ENCODE measurements at regions not wholly inside any gene's neighbourhood (a gene's known extent, or its start where the extent isn't known, plus 50 kb on each side); places are given as distances from the start of the nearest gene placed in this dataset.
"Not testable (repeated sequence)": the region's sequence is repeated elsewhere in the genome, so short reads cannot be mapped to it uniquely, and the experiment has no call there.

GRCh38 chr7:82559193-82559805 is 115.7 kb upstream of the CACNA2D1 start:
- DNase-seq: no peak

DNA sequence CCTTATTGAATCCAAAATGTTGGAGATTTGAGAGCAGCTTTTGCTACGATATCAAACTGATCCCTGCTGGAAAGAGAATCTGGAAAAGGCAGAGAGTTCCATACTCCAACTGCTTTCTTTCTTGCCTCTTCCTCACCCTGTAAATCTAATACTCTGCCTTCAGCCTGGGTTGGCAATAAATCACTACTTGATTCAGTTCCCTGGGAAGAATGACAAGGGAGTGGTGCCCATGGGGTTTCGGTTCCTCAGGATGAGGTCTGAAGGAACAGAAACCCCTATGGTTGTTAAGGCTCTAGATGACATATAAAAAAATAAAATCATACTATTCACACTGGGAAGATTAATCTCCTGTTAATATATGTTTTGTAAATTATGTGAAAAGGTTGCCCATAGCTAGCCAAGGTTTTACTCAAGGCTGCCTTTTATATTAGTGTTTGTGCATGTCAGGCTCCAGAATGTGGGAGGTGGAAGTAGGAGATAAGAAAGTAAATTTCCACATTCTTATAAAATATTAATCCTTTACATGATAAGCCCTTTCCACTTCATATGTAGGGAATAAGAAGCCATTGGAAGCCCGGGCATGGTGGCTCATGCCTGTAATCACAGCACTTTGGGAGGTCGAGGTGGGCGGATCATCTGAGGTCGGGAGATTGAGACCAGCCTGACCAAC is 106.2 kb upstream of the CACNA2D1 start:
- DNase-seq: no peak

DNA sequence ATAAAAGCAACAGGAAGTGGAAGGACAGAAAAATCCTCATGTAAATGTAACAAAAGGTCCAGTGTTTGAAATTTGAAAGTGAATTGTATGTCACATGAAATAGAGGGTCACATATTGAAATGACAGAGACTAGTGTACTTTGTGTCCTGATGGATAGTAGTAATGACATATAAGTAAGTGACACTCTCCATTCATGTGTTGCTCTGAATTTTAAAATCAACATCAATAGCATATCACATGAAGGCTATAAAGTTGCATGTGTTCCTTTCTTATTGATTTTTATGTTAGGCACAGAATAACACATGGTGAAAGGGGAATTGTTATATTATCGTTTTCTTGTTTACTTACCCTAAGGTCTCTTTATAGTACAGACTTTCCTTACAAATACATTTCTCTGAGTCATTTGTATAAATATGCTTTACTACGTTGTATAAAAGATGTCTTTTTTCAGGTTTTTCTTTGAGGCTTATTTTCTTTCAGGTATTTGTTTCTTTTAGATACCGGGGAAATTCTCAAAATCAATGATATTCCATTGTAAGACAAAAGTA is 104.6 kb upstream of the CACNA2D1 start:
- DNase-seq: no peak

DNA sequence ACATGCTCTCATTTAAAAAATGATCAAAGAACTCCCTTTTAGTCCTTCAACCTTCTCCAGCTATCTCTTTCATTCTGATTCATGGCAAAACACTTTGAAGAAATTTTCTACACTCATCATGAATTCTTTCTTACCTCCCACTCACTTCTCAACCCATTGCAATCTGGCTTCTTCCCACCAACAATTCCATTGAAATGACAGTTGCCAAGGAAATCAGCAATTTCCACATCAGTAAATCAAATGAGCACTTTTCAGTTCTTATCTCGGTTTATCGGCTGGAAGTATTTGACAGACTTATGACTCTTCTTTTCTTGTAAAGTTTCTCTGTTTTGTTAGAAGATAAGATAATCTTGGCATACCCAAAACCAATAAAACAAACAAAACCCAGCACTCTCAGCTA is 99.1 kb upstream of the CACNA2D1 start:
- no peak for DNase-seq

GRCh38 chr7:82539969-82540368 is 96.4 kb upstream of the CACNA2D1 start:
- no peak for DNase-seq

DNA sequence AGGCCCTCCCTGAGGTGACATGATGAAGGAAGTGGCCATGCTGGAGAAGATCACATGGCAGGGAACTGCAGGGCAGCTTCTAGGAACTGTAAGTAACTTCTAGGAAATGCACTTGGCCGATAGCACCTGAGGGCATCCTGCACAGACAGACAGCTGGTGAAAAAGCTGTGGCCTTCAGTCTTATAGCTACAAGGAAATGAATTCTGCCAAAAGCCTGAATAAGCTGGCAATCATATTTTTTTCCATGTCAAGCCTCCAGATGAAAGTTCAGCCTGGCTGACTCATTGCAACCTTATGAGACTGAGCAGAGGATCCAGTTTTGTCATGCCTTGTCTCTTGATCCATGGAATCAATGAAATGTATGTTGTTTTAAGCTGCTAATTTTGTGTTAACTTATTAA is 91.1 kb upstream of the CACNA2D1 start:
- no peak for DNase-seq

- DNase-seq: no peak
These were observed 86.8 kb upstream of the CACNA2D1 start for GRCh38 chr7:82530361-82530760.

DNA sequence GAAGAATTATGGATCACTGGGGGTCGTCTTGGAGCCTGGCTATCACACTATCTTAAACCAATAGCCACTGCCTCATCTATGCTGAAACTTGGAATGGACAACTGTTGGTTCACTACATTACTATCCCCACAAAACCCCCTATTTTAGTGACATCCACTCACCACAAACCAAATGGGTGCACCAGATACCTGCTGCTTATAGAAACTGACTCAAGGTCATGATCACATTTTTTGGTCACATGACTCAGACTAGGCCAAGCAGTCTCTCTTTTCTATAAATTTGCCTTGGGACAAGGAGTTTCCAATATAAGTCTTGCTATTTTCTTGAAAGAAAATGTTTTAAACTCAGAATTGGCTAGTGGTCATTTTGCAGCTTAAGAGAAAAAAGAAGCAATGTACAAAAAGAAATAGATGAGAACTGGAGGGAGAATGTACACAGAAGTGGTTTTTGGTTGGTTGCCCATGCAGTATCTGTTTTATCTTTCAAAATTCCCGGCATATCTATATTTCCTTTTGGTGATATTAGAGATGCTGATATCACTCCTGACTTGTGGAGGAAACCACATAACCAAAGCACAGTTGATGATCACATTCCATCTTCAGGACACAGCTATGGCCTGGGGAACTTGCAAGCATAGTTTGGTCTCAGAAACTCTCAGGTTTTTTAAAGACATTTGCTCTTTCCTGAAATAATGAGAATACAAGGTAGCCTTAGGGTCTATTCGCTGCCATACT is 85.2 kb upstream of the CACNA2D1 start:
- DNase-seq: no peak

DNA sequence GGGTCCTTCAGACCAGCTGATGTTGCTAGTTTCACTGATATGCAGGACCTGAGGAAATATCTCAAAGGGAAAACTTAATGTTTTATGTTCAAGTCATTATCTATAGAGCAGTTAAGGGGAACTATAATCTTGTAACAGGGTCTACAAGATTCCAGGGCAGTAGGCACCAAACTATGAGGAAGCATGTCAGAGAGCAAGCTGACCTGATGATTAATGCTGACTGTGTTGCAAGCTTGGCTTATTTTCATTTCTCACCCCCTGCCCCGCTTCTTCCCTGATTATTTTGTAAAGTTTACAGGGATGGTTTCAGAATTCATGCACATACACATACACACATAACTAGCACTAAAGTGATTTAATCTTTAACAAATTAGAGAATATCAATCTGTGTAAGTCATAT is 84.3 kb upstream of the CACNA2D1 start:
- DNase-seq: no peak

GRCh38 chr7:82521906-82522445 is 78.4 kb upstream of the CACNA2D1 start:
- DNase-seq: no peak

DNA sequence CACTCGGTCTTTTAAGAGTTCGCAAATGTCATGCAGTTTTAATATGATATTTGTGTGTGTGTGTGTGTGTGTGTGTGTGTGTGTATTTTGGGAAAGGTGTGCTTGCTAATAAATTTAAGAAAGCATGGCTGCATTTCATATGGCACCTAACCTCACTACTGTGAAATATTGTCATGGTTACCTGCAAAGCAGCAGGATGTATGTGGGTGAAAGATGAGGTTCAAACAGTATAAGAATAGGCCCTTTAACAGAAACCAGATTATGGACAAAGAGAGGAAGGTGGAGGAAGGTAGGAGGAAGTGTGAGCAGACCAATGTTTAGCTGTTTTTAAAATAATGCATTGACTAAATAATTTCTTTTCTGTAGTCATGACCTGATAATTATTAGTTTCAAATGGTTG is 73.5 kb upstream of the CACNA2D1 start:
- DNase-seq: no peak

DNA sequence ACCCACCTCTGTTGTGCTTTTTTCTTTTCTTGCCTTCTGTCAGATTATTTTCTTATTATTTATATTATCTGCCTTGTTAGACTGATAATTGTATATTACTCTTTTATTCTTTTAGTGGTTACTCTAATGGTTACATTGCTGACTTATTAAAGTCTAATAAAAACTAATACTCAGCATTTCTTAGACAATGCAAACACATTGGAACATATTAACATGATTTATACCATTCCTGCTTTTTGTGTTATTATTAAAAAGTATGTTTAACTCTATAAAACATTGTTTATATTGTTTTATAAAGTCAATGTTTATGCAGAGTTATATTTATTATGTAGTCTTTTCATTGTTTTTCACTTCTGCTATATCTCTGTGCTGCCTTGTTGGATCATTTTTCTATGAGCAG is 68.0 kb upstream of the CACNA2D1 start:
- DNase-seq: no peak

DNA sequence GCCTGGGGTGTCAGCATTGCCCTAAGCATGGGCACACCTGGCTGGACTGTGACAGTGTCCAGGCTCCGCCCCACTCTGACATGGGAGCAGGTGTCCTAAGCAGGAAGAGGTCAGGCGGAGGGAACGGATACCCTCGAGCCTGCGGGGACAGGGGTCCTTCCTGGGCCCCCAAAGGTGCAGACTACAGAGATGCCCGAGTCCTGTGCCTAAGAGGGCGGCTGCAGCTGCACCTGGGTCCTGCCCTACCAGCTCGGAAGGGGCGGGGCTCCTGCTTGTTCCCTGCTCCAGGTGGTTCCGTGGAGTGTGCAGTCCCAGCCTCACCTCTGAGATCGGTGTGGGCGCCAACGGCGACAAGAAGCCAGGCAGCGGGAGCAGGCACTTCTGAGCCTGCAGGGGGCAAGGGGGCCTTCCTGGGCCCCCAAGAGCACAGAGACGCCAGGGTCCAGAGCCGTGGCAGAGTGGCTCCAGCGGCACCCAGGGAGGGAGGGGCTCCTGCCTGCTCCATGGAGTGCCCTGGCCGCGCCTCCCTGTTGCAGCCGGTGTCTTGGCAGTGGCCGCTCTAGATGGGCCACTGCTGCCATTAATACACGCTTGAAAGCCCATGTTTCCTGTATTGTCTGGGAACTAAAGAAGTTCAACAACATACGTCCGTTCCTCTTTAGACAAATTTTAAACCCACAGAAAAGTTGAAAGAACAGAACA is 64.5 kb upstream of the CACNA2D1 start:
- DNase-seq: no peak

DNA sequence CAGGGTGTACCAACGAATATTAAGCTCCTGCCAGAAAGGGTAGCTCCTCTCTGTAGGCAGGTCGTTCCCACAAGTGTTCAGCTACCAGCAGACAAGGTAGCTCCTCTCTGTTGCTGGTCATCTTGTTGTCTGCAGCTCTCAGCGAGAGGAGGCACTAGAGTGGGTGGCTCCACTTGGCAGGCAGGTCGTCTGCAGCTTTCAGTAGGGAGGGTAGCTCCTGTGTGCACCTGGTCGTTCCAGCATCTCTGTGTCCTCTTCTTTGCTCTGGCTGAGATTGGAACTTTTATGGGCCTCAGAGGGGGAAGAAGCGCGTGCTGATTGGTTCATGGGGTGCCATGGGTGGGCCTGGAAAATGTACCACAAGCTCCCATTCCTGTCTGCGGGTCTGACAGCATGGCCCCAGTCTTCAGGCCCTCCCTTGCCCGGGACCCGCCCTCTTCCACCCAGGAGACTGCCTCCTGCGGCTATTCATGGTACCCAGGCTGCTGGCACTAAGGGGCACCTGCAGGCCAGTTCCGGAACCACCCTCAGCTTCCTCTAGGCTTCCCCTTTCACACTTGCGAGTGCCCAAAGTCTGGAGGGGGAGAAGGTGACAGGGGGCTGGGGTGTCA is 63.9 kb upstream of the CACNA2D1 start:
- DNase-seq: no peak

- no peak for DNase-seq
These were observed 63.1 kb upstream of the CACNA2D1 start for GRCh38 chr7:82506702-82507101.

DNA sequence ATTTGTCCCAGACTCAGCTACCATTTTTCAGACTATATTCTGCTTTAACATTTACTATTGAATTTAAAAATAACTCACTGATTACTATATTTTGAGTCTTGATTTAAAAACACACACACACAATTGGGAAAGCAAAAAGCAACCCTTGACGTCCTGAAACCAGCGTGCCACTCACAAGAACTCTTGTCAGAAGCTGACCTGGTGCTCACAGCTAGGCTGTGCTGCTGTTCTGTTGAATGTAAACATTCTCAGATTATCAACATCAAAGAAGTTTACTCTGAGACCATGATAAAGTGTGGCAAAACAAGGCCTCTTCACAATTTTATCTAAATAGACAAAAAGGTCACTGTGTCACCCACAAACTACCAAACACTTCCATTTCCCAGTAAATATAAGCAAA is 62.6 kb upstream of the CACNA2D1 start:
- no peak for DNase-seq

DNA sequence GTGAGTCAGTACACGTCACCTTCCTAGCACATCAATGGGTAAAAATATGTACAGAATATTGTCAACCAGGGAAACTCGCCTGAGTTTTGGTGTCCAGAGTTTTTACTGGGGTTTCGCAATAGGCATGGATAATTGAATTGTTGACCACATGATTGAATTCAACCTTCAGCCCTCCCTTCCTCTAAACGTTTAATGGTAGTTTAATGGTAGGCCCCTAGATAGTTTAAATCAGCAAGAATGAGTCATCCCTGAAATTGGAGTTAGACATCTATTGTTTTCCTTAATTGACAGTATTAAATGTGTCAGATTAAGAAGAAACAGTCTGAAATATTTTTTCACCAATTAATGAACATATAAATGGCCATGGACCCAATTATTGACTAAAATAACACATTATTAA is 57.8 kb upstream of the CACNA2D1 start:
- DNase-seq: no peak

GRCh38 chr7:82499546-82499945 is 56.0 kb upstream of the CACNA2D1 start:
- not testable (repeated sequence) for DNase-seq

GRCh38 chr7:82494420-82494819 is 50.8 kb upstream of the CACNA2D1 start:
- DNase-seq: no peak

All from stimulated activated naive CD4-positive, alpha-beta T cell treated with Interleukin-2 at 50 U/mL for 16 hours (primary cell).